ENCODE measurements at regions not wholly inside any gene's neighbourhood (a gene's known extent, or its start where the extent isn't known, plus 50 kb on each side); places are given as distances from the start of the nearest gene placed in this dataset.
A peak's percentile ranks its signal among the peaks of the same experiment; 100 is the strongest.

GRCh38 chr12:92426332-92426731, 276.5 kb upstream of the PLEKHG7 start:
- DNase-seq (ENCODE audit: low spot score): no peak
- Mint-ChIP-seq H3K27ac (no peak overlapping the region), H3K9me3 (no peaks in the 10 kb centered on the region), H3K27me3 (ENCODE audit: insufficient read depth, low read depth) (peaks cover 2% of the 10 kb centered on the region), H3K36me3 (no peaks in the 10 kb centered on the region), H3K4me1 (peaks cover 17% of the 10 kb centered on the region), H3K4me3 (no peak overlapping the region)
- no peaks in the 10 kb centered on the region for H3K9me3 ChIP-seq (ENCODE audit: low read depth)
- H3K4me3 ChIP-seq: no peak overlapping the region
- H3K4me1 ChIP-seq: peaks cover 11% of the 10 kb centered on the region
- no peaks in the 10 kb centered on the region for H4K20me1 ChIP-seq (ENCODE audit: low read depth)
- H3K9ac ChIP-seq: no peak overlapping the region
- no peaks in the 10 kb centered on the region for H3K36me3 ChIP-seq
- no peak overlapping the region for H3K4me2 ChIP-seq
- H3K79me2 ChIP-seq (ENCODE audit: low read depth): no peaks in the 10 kb centered on the region
- no peaks in the 10 kb centered on the region for H3F3A ChIP-seq (ENCODE audit: low read depth)
- H3K27ac ChIP-seq: no peak overlapping the region
- no peak overlapping the region for H2AFZ ChIP-seq (replicated peaks)
- TF ChIP-seq EZH2phosphoT487 (IDR thresholded peaks at IDR 0.05): no peak
- no peak for TF ChIP-seq CTCF (IDR thresholded peaks at IDR 0.05)
- TF ChIP-seq EZH2 (IDR thresholded peaks at IDR 0.05): no peak
- H3K27me3 ChIP-seq: no peaks in the 10 kb centered on the region

GRCh38 chr12:92425165-92425564, 277.6 kb upstream of the PLEKHG7 start:
- Histone ChIP-seq H2AFZ (replicated peaks) (no peak overlapping the region), H3K27ac (no peak overlapping the region), H3K27me3 (no peaks in the 10 kb centered on the region), H4K20me1 (ENCODE audit: low read depth) (no peaks in the 10 kb centered on the region), H3K4me3 (no peak overlapping the region), H3K9ac (no peak overlapping the region), H3K9me3 (ENCODE audit: low read depth) (no peaks in the 10 kb centered on the region), H3K4me1 (peaks cover 11% of the 10 kb centered on the region), H3K4me2 (no peak overlapping the region), H3K36me3 (no peaks in the 10 kb centered on the region), H3K79me2 (ENCODE audit: low read depth) (no peaks in the 10 kb centered on the region), H3F3A (ENCODE audit: low read depth) (no peaks in the 10 kb centered on the region)
- no peak for DNase-seq (ENCODE audit: low spot score)
- TF ChIP-seq EZH2 (IDR thresholded peaks at IDR 0.05): no peak
- TF ChIP-seq EZH2phosphoT487 (IDR thresholded peaks at IDR 0.05): no peak
- TF ChIP-seq CTCF (IDR thresholded peaks at IDR 0.05): no peak
- H3K9me3 Mint-ChIP-seq: no peaks in the 10 kb centered on the region
- no peak overlapping the region for H3K4me3 Mint-ChIP-seq
- no peaks in the 10 kb centered on the region for H3K36me3 Mint-ChIP-seq
- H3K4me1 Mint-ChIP-seq: peaks cover 17% of the 10 kb centered on the region
- H3K27me3 Mint-ChIP-seq (ENCODE audit: insufficient read depth, low read depth): peaks cover 2% of the 10 kb centered on the region
- H3K27ac Mint-ChIP-seq: no peak overlapping the region

- H3K9me3 ChIP-seq (ENCODE audit: low read depth): no peaks in the 10 kb centered on the region
- H3K4me1 Mint-ChIP-seq: peaks cover 15% of the 10 kb centered on the region
- H3K27ac Mint-ChIP-seq: no peak overlapping the region
- no peaks in the 10 kb centered on the region for H3K79me2 ChIP-seq (ENCODE audit: low read depth)
- no peak overlapping the region for H3K4me3 ChIP-seq
- H4K20me1 ChIP-seq (ENCODE audit: low read depth): no peaks in the 10 kb centered on the region
- H3K36me3 ChIP-seq: no peaks in the 10 kb centered on the region
- no peaks in the 10 kb centered on the region for H3K36me3 Mint-ChIP-seq
- H2AFZ ChIP-seq (replicated peaks): peak overlapping the region; percentile 84
- H3K4me1 ChIP-seq: peaks cover 11% of the 10 kb centered on the region
- H3K4me2 ChIP-seq: no peak overlapping the region
- H3K27me3 ChIP-seq: no peaks in the 10 kb centered on the region
- H3K27ac ChIP-seq: no peak overlapping the region
- no peaks in the 10 kb centered on the region for H3K9me3 Mint-ChIP-seq
- H3K27me3 Mint-ChIP-seq (ENCODE audit: insufficient read depth, low read depth): peaks cover 2% of the 10 kb centered on the region
- H3K9ac ChIP-seq: no peak overlapping the region
- no peak for TF ChIP-seq EZH2 (IDR thresholded peaks at IDR 0.05)
- no peak for TF ChIP-seq EZH2phosphoT487 (IDR thresholded peaks at IDR 0.05)
- no peak for TF ChIP-seq CTCF (IDR thresholded peaks at IDR 0.05)
- no peak overlapping the region for H3K4me3 Mint-ChIP-seq
- no peak for DNase-seq (ENCODE audit: low spot score)
- H3F3A ChIP-seq (ENCODE audit: low read depth): no peaks in the 10 kb centered on the region
Observed at GRCh38 chr12:92424338-92424737, 278.5 kb upstream of the PLEKHG7 start.

All from neural progenitor cell (in vitro differentiated cells).